PC-9 (cell line): ENCODE measurements at regions not wholly inside any gene's neighbourhood (a gene's known extent, or its start where the extent isn't known, plus 50 kb on each side); places are given as distances from the start of the nearest gene placed in this dataset.

Source experiments
- CTCF ChIP-seq: fragments of 200-600 bp; sonication (generic); conservative IDR thresholded peaks from 2 replicates; pipeline ENCODE4 v1.6.1; 2017; ENCODE audit warnings: mixed run types, antibody characterized with exemption, mild to moderate bottlenecking, moderate library complexity
- EZH2 ChIP-seq: fragments of 200-600 bp; sonication (generic); IDR thresholded peaks from 2 replicates; pipeline ENCODE4 v1.8.0; 2017; ENCODE audit warnings: antibody characterized with exemption, low read depth

- no peak for TF ChIP-seq CTCF
- TF ChIP-seq EZH2 = no peak
These were observed 903.1 kb upstream of the SPRY2 start for GRCh38 chr13:81244011-81244410.
